Natural killer cell (primary cell): ENCODE measurements at regions not wholly inside any gene's neighbourhood (a gene's known extent, or its start where the extent isn't known, plus 50 kb on each side); places are given as distances from the start of the nearest gene placed in this dataset.

ENCODE experiments used
- ATAC-seq, 3 donors: fragments of 150-1000 bp in 2 of 3; fragments of 200-7000 bp in 1 of 3; cut with Tn5 transposase; 1 replicate in 1 of 3; 2 replicates in 2 of 3; pipeline ENCODE4 v1.10.0; 2021; ENCODE audit warnings: mild to moderate bottlenecking in 2 of 3, moderate library complexity in 2 of 3
- DNase-seq, 2 donors: peaks; one replicate each; pipeline versions ENCODE4 v3.0.0 to v3.0.0-alpha.2; 2013 to 2021; ENCODE audit warnings: mixed read lengths in 1 of 2
- H3K27ac ChIP-seq: one replicate; pipeline ENCODE4 v1.5.1; 2013; ENCODE audit warnings: mild to moderate bottlenecking, low read length
- H3K27me3 ChIP-seq: one replicate; pipeline ENCODE4 v1.6.1; 2013; ENCODE audit warnings: low read length; ENCODE audit not compliant: control insufficient read depth, insufficient read depth
- H3K36me3 ChIP-seq: one replicate; pipeline ENCODE4 v1.6.1; 2013; ENCODE audit warnings: low read length; ENCODE audit not compliant: control insufficient read depth, insufficient read depth
- H3K4me1 ChIP-seq: one replicate; pipeline ENCODE4 v1.6.1; 2013; ENCODE audit warnings: low read length; ENCODE audit not compliant: control insufficient read depth, insufficient read depth
- H3K4me3 ChIP-seq: one replicate; pipeline ENCODE4 v1.5.1; 2013; ENCODE audit warnings: low read length
- H3K9me3 ChIP-seq: one replicate; pipeline ENCODE4 v1.6.1; 2013; ENCODE audit warnings: low read length; ENCODE audit not compliant: control insufficient read depth, insufficient read depth
- H3K27ac Mint-ChIP-seq, 2 donors: one replicate each; pipeline ENCODE4 v1.8.0; 2022; ENCODE audit warnings: mild to moderate bottlenecking in 2 of 2, mixed read lengths in 2 of 2, moderate library complexity in 1 of 2
- H3K27me3 Mint-ChIP-seq, 2 donors: one replicate each; pipeline ENCODE4 v1.8.0; 2022; ENCODE audit warnings: low read depth in 2 of 2, mixed read lengths in 2 of 2
- H3K36me3 Mint-ChIP-seq: one replicate; pipeline ENCODE4 v1.8.0; 2022; ENCODE audit warnings: mixed read lengths
- H3K4me1 Mint-ChIP-seq, 2 donors: one replicate each; pipeline ENCODE4 v1.8.0; 2022; ENCODE audit warnings: mixed read lengths in 2 of 2
- H3K4me3 Mint-ChIP-seq: one replicate; pipeline ENCODE4 v1.8.0; 2022; ENCODE audit warnings: mild to moderate bottlenecking, moderate library complexity, mixed read lengths
- H3K9me3 Mint-ChIP-seq, 2 donors: one replicate each; pipeline ENCODE4 v1.8.0; 2022; ENCODE audit warnings: mixed read lengths in 2 of 2
- CTCF ChIP-seq: fragments of 200-600 bp; IDR thresholded peaks from one replicate; pipeline ENCODE4 v1.8.0; 2022; ENCODE audit warnings: antibody characterized with exemption
- WGBS: methylation state at CpG from one replicate; pipeline ENCODE4 v1.1.7; 2013; ENCODE audit warnings: missing lambda C conversion rate; ENCODE audit not compliant: insufficient coverage; 5-methylcytosine and 5-hydroxymethylcytosine counted together
- intact Hi-C: fragments of 100-400 bp; cut with micrococcal nuclease; formaldehyde crosslinking; loops from one replicate; pipeline ENCODE4 v1.14.2; 2022

- Histone ChIP-seq H3K4me1 (no peaks in the 10 kb centered on the region), H3K36me3 (no peaks in the 10 kb centered on the region), H3K27me3 (no peaks in the 10 kb centered on the region), H3K4me3 (no peak overlapping the region), H3K9me3 (no peaks in the 10 kb centered on the region), H3K27ac (no peak overlapping the region)
- no peaks in the 10 kb centered on the region for H3K9me3 Mint-ChIP-seq
- no peak for DNase-seq
- intact Hi-C loops: no loop called here
- H3K36me3 Mint-ChIP-seq: no peaks in the 10 kb centered on the region
- no peak overlapping the region for H3K27ac Mint-ChIP-seq
- no peak overlapping the region for H3K4me3 Mint-ChIP-seq
- WGBS: 67% methylated on average over 1 of the region's 2 CpGs
- ATAC-seq: no peak
- no peak for TF ChIP-seq CTCF
- H3K27me3 Mint-ChIP-seq: no peaks in the 10 kb centered on the region
- no peaks in the 10 kb centered on the region for H3K4me1 Mint-ChIP-seq
Measured at GRCh38 chr5:60448600-60448999, 251.4 kb downstream of the DEPDC1B start.

GRCh38 chr5:60447488-60447920 lies 252.5 kb downstream of the DEPDC1B start:
- H3K4me1 Mint-ChIP-seq: no peaks in the 10 kb centered on the region
- H3K36me3 Mint-ChIP-seq: no peaks in the 10 kb centered on the region
- H3K27ac ChIP-seq: no peak overlapping the region
- DNase-seq (no peak), ATAC-seq (no peak)
- peaks cover 3 to 5% of the 10 kb centered on the region in 2 donors for H3K9me3 Mint-ChIP-seq
- H3K27me3 Mint-ChIP-seq: no peaks in the 10 kb centered on the region
- H3K4me1 ChIP-seq: no peaks in the 10 kb centered on the region
- H3K27ac Mint-ChIP-seq: no peak overlapping the region
- H3K4me3 Mint-ChIP-seq: no peak overlapping the region
- TF ChIP-seq CTCF: no peak
- H3K4me3 ChIP-seq: no peak overlapping the region
- H3K27me3 ChIP-seq: no peaks in the 10 kb centered on the region
- no peaks in the 10 kb centered on the region for H3K9me3 ChIP-seq
- intact Hi-C loops: no loop called here
- 95% methylated on average over 5 of the region's 5 CpGs for WGBS
- no peaks in the 10 kb centered on the region for H3K36me3 ChIP-seq

GRCh38 chr5:60446917-60447316 lies 253.0 kb downstream of the DEPDC1B start:
- ATAC-seq (no peak), DNase-seq (no peak)
- WGBS: 83% methylated on average over 3 of the region's 3 CpGs
- TF ChIP-seq CTCF: no peak
- intact Hi-C loops: no loop called here
- Mint-ChIP-seq H3K4me3 (no peak overlapping the region), H3K27ac (no peak overlapping the region), H3K9me3 (peaks cover 3 to 5% of the 10 kb centered on the region in 2 donors), H3K4me1 (no peaks in the 10 kb centered on the region), H3K27me3 (no peaks in the 10 kb centered on the region), H3K36me3 (no peaks in the 10 kb centered on the region)
- Histone ChIP-seq H3K9me3 (no peaks in the 10 kb centered on the region), H3K36me3 (no peaks in the 10 kb centered on the region), H3K4me1 (no peaks in the 10 kb centered on the region), H3K4me3 (no peak overlapping the region), H3K27me3 (no peaks in the 10 kb centered on the region), H3K27ac (no peak overlapping the region)

- H3K4me1 Mint-ChIP-seq: no peaks in the 10 kb centered on the region
- Histone ChIP-seq H3K36me3 (no peaks in the 10 kb centered on the region), H3K4me1 (no peaks in the 10 kb centered on the region), H3K27ac (no peak overlapping the region), H3K27me3 (no peaks in the 10 kb centered on the region), H3K9me3 (no peaks in the 10 kb centered on the region), H3K4me3 (no peak overlapping the region)
- no peaks in the 10 kb centered on the region for H3K27me3 Mint-ChIP-seq
- no peak for TF ChIP-seq CTCF
- no peak overlapping the region for H3K27ac Mint-ChIP-seq
- intact Hi-C loops: no loop called here
- ATAC-seq (no peak), DNase-seq (no peak)
- no peaks in the 10 kb centered on the region for H3K36me3 Mint-ChIP-seq
- H3K4me3 Mint-ChIP-seq: no peak overlapping the region
- H3K9me3 Mint-ChIP-seq: peaks cover 3 to 5% of the 10 kb centered on the region in 2 donors
- no CpG with 5 or more reads among the region's 1 CpG for WGBS
Measured at GRCh38 chr5:60445921-60446320, 254.0 kb downstream of the DEPDC1B start.
